ENCODE measurements at regions not wholly inside any gene's neighbourhood (a gene's known extent, or its start where the extent isn't known, plus 50 kb on each side); places are given as distances from the start of the nearest gene placed in this dataset.

DNA sequence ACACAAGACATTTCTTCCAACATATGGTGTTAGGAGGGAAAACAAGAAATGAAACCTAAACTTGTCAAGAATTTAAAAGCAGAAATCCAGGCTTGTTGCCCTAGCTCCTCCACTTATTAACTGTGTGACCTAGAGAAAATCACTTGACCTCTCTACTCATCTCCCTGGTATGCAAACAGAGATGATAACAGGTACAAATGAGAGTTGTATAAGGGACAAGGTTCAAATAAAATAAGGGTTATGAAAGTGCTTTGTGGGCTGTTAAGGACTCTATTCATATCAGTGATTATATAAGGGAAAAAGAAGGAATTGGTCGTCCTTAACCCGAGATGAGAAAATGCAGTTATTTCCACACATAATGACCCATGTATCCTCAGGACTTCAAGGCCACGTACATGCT, 372.7 kb upstream of the TENM4 start:
- TF ChIP-seq POLR2A (IDR thresholded peaks at IDR 0.05; ENCODE audit: low read length) (no peak), GATA1 (IDR thresholded peaks at IDR 0.05; ENCODE audit: low read depth, low read length) (no peak)
